HFF-Myc (cell line): ENCODE measurements at regions not wholly inside any gene's neighbourhood (a gene's known extent, or its start where the extent isn't known, plus 50 kb on each side); places are given as distances from the start of the nearest gene placed in this dataset.
"Not testable (repeated sequence)": the region's sequence is repeated elsewhere in the genome, so short reads cannot be mapped to it uniquely, and the experiment has no call there.

Source experiments
- DNase-seq: peaks from one replicate; pipeline ENCODE4 v3.0.0-alpha.2; 2011; ENCODE audit warnings: low read depth; ENCODE audit errors: extremely low read depth
- H3K4me3 ChIP-seq: replicated peaks from 2 replicates; pipeline ENCODE4 v1.5.1; 2011; ENCODE audit warnings: low read depth, mild to moderate bottlenecking, control low read depth, low read length
- TF ChIP-seq, protein P1 (sequence below): IDR thresholded peaks from 2 replicates; pipeline ENCODE4 v1.5.1; 2012; ENCODE audit warnings: mild to moderate bottlenecking, low read depth, low read length, control low read depth; ENCODE audit errors: missing control alignments

GRCh38 chr14:21910260-21910659, 236.6 kb upstream of the OR4E1 start:
- H3K4me3 ChIP-seq, result no peak overlapping the region
- TF ChIP-seq, protein P1, sequence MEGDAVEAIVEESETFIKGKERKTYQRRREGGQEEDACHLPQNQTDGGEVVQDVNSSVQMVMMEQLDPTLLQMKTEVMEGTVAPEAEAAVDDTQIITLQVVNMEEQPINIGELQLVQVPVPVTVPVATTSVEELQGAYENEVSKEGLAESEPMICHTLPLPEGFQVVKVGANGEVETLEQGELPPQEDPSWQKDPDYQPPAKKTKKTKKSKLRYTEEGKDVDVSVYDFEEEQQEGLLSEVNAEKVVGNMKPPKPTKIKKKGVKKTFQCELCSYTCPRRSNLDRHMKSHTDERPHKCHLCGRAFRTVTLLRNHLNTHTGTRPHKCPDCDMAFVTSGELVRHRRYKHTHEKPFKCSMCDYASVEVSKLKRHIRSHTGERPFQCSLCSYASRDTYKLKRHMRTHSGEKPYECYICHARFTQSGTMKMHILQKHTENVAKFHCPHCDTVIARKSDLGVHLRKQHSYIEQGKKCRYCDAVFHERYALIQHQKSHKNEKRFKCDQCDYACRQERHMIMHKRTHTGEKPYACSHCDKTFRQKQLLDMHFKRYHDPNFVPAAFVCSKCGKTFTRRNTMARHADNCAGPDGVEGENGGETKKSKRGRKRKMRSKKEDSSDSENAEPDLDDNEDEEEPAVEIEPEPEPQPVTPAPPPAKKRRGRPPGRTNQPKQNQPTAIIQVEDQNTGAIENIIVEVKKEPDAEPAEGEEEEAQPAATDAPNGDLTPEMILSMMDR, result no peak
- DNase-seq, result no peak

DNA sequence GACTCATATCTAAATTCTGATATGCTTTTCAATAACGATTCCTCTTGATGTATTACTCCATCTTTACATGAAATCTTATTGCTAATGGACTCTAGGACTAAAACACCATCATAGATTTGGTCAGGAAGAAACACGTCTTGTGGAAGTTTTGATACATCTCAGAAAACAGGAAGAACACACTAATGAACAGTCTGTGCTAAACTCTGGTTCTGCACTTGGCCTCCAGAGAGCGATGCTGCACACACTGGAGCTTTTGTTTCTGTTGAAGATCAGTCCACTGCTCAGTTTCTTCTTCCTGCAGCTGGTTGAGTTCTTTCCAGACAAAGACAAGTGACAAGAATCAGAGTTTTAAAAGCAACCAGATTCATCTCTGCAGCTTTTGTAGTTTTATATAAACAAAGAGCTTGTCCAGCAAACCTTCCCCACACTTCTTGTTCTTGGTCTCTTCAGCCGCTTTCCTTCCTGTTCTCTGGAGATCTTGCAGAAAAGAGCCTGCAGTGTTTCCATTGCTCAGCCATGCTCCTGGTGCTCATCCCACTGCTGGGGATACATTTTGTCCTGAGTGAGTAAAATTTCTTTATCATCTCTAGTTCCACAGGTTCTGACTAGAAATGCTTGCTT, 229.1 kb upstream of the OR4E1 start:
- no peak for DNase-seq
- TF ChIP-seq, protein P1, result peak; percentile 19
- H3K4me3 ChIP-seq, result no peak overlapping the region

GRCh38 chr14:21894898-21895194, 221.2 kb upstream of the OR4E1 start:
- not testable (repeated sequence) for H3K4me3 ChIP-seq, DNase-seq

GRCh38 chr14:21894003-21894897, 220.6 kb upstream of the OR4E1 start:
- H3K4me3 ChIP-seq, result no peak overlapping the region
- DNase-seq, result no peak
- TF ChIP-seq, protein P1, result no peak

GRCh38 chr14:21891921-21892320, 218.3 kb upstream of the OR4E1 start:
- TF ChIP-seq, protein P1, result no peak
- H3K4me3 ChIP-seq, result no peak overlapping the region
- DNase-seq, result no peak

- no peak overlapping the region for H3K4me3 ChIP-seq
- TF ChIP-seq, protein P1, result no peak
- no peak for DNase-seq
Measured at GRCh38 chr14:21884995-21885394, 211.4 kb upstream of the OR4E1 start.

DNA sequence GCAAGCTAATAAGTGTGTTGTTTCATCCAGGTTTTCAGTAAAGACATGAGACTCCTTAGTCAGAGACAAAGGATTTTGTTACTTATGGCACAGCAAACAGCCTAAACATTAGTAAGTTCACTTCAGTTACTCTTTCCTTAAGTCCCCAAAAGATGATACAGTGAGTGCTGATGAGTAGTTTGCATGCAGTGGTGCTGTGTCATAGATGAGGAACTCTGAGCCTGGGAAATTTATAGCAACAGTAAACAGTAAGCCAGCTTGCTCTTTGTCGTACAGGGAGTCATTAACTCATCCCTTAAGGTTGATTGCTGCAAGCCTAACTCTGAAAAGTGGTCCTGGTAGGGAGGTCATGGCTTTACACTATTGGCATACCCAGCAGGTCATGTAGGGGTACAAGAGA, 208.6 kb upstream of the OR4E1 start:
- H3K4me3 ChIP-seq, result no peak overlapping the region
- TF ChIP-seq, protein P1, result no peak
- DNase-seq, result no peak
